Panc1 (cell line): ENCODE measurements at regions not wholly inside any gene's neighbourhood (a gene's known extent, or its start where the extent isn't known, plus 50 kb on each side); places are given as distances from the start of the nearest gene placed in this dataset.

Source experiments
- POLR2AphosphoS5 ChIP-seq: IDR thresholded peaks from 2 replicates; pipeline ENCODE4 v1.6.1; 2012; ENCODE audit warnings: mild to moderate bottlenecking, low read depth, low read length, moderate library complexity
- TF ChIP-seq, protein P1 (sequence below): fragments of 450-650 bp; IDR thresholded peaks from 2 replicates; pipeline ENCODE4 v1.5.1; 2017; ENCODE audit warnings: mild to moderate bottlenecking

DNA sequence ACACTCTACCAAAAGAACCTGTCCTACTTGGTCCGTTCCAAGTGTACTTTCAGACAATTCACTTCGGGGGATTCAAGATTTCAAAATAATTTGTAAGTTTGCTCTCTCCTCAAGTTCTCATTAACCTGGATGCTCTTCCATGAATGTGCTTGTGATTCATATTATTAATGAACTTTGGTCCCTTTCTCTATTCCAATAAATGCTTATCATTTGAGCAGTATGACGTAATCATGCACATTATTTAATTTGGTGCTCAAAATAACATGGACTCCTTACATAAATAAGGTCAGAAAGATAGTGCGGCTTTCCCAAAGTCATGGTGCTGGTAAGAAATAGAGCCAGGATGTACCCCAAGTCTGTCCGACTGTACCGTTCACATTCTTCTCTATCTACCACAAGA, 323.2 kb upstream of the SLCO3A1 start:
- TF ChIP-seq, protein P1, sequence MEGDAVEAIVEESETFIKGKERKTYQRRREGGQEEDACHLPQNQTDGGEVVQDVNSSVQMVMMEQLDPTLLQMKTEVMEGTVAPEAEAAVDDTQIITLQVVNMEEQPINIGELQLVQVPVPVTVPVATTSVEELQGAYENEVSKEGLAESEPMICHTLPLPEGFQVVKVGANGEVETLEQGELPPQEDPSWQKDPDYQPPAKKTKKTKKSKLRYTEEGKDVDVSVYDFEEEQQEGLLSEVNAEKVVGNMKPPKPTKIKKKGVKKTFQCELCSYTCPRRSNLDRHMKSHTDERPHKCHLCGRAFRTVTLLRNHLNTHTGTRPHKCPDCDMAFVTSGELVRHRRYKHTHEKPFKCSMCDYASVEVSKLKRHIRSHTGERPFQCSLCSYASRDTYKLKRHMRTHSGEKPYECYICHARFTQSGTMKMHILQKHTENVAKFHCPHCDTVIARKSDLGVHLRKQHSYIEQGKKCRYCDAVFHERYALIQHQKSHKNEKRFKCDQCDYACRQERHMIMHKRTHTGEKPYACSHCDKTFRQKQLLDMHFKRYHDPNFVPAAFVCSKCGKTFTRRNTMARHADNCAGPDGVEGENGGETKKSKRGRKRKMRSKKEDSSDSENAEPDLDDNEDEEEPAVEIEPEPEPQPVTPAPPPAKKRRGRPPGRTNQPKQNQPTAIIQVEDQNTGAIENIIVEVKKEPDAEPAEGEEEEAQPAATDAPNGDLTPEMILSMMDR: no peak
- no peak for TF ChIP-seq POLR2AphosphoS5
